A549 (cell line): ENCODE measurements at regions not wholly inside any gene's neighbourhood (a gene's known extent, or its start where the extent isn't known, plus 50 kb on each side); places are given as distances from the start of the nearest gene placed in this dataset.

Experiments used
- ATAC-seq, 2 experiments: fragments of 200-7000 bp in 1 of 2; fragments of >200 bp in 1 of 2; cut with Nextera tagmentation in 1 of 2; cut with Tn5 transposase in 1 of 2; 3 replicates each; pipeline versions ENCODE4 v1.8.0 to v1.9.1; 2018 to 2020; ENCODE audit warnings: mild to moderate bottlenecking in 1 of 2, moderate library complexity in 1 of 2
- CTCF ChIA-PET: fragments of 300-600 bp; sonication (Branson Sonifier 250); formaldehyde crosslinking; extraction: SDS; loops from one replicate; lab custom pipeline; 2021; ENCODE audit warnings: antibody characterized with exemption, inconsistent platforms; lab: Yijun Ruan, JAX
- POLR2A ChIA-PET: fragments of 350-600 bp; formaldehyde crosslinking; extraction: SDS; loops from one replicate; lab custom pipeline; 2021; ENCODE audit warnings: antibody characterized with exemption, inconsistent platforms; lab: Yijun Ruan, JAX
- DNase-seq, 2 experiments: peaks; one replicate each; pipeline versions ENCODE4 v3.0.0 to v3.0.0-alpha.2; 2011 to 2016; ENCODE audit warnings: low read depth in 1 of 2, low spot score in 1 of 2
- FAIRE-seq: peaks from 2 replicates; lab custom pipeline; 2011; peaks lifted over from hg19 to GRCh38; lab: Jason Lieb, UNC
- H3K27ac ChIP-seq, 2 experiments: fragments of >200 bp; sonication (Bioruptor Twin); formaldehyde crosslinking; 3 replicates each; pipeline ENCODE4 v1.5.1; 2016 to 2017
- H3K4me1 ChIP-seq: fragments of >200 bp; sonication (Bioruptor Twin); formaldehyde crosslinking; 3 replicates; pipeline ENCODE4 v1.6.1; 2016
- H3K4me2 ChIP-seq: fragments of >200 bp; sonication (Bioruptor Twin); formaldehyde crosslinking; 3 replicates; pipeline ENCODE4 v1.6.1; 2016
- H3K4me3 ChIP-seq: fragments of >200 bp; sonication (Bioruptor Twin); formaldehyde crosslinking; 3 replicates; pipeline ENCODE4 v1.5.1; 2016
- H3K9me3 ChIP-seq: fragments of >200 bp; sonication (Bioruptor Twin); formaldehyde crosslinking; 3 replicates; pipeline ENCODE4 v1.6.1; 2016
- CBX2 ChIP-seq: fragments of 200-600 bp; sonication (generic); IDR thresholded peaks from 2 replicates; pipeline ENCODE4 v1.6.1; 2016; ENCODE audit warnings: low read depth, mild to moderate bottlenecking, borderline replicate concordance
- CBX8 ChIP-seq: fragments of 200-600 bp; sonication (generic); IDR thresholded peaks from 2 replicates; pipeline ENCODE4 v1.6.1; 2016
- CHD2 ChIP-seq: fragments of 150-350 bp; IDR thresholded peaks from 2 replicates; pipeline ENCODE4 v1.6.1; 2014; ENCODE audit warnings: low read length; ENCODE audit not compliant: partially characterized antibody
- CTCF ChIP-seq: fragments of >200 bp; sonication (Bioruptor Twin); formaldehyde crosslinking; IDR thresholded peaks from 3 replicates; pipeline ENCODE4 v1.5.1; 2016
- EHF ChIP-seq: fragments of 250-450 bp; sonication (Bioruptor Pico); IDR thresholded peaks from 2 replicates; pipeline ENCODE4 v1.5.0; 2020; ENCODE audit warnings: mild to moderate bottlenecking
- EHMT2 ChIP-seq: fragments of 200-600 bp; sonication (generic); IDR thresholded peaks from 2 replicates; pipeline ENCODE4 v1.6.1; 2016; ENCODE audit warnings: antibody characterized with exemption, low read depth, mild to moderate bottlenecking, moderate library complexity
- ELK1 ChIP-seq: fragments of 150-350 bp; IDR thresholded peaks from 2 replicates; pipeline ENCODE4 v1.6.1; 2014; ENCODE audit warnings: low read depth, mild to moderate bottlenecking, low read length
- ESRRA ChIP-seq: fragments of 150-350 bp; IDR thresholded peaks from 2 replicates; pipeline ENCODE4 v1.6.1; 2014; ENCODE audit warnings: mild to moderate bottlenecking, low read length, borderline replicate concordance
- FOSB ChIP-seq: fragments of 250-450 bp; sonication (Bioruptor Pico); IDR thresholded peaks from 2 replicates; pipeline ENCODE4 v1.5.0; 2020; ENCODE audit warnings: mild to moderate bottlenecking, moderate library complexity
- FOSL2 ChIP-seq, 2 experiments: fragments of 450-650 bp in 1 of 2; fragments of >200 bp in 1 of 2; sonication (Bioruptor Twin) in 1 of 2; formaldehyde crosslinking; IDR thresholded peaks; 2 replicates each; pipeline versions ENCODE4 v1.5.0 to v1.6.1; 2016 to 2020; ENCODE audit warnings: mild to moderate bottlenecking in 1 of 2, moderate library complexity in 1 of 2
- FOXS1 ChIP-seq: fragments of 250-450 bp; sonication (Bioruptor Pico); IDR thresholded peaks from 2 replicates; pipeline ENCODE4 v1.5.0; 2020; ENCODE audit warnings: mild to moderate bottlenecking, moderate library complexity
- HDAC2 ChIP-seq: fragments of 200-600 bp; sonication (generic); IDR thresholded peaks from 2 replicates; pipeline ENCODE4 v1.6.1; 2016
- JUN ChIP-seq, 2 experiments: fragments of >200 bp; sonication (Bioruptor Twin); formaldehyde crosslinking; IDR thresholded peaks; 2 replicates in 1 of 2; 3 replicates in 1 of 2; pipeline ENCODE4 v1.6.1; 2016 to 2017
- JUNB ChIP-seq: fragments of >200 bp; sonication (Bioruptor Twin); formaldehyde crosslinking; IDR thresholded peaks from 2 replicates; pipeline ENCODE4 v1.6.1; 2016
- MAFK ChIP-seq: fragments of 450-650 bp; IDR thresholded peaks from 2 replicates; pipeline ENCODE4 v1.6.1; 2014; ENCODE audit not compliant: partially characterized antibody
- MAZ ChIP-seq: fragments of 150-350 bp; IDR thresholded peaks from 2 replicates; pipeline ENCODE4 v1.6.1; 2014; ENCODE audit warnings: antibody characterized with exemption, low read depth, low read length, borderline replicate concordance
- NR3C1 ChIP-seq: fragments of >200 bp; sonication (Bioruptor Twin); formaldehyde crosslinking; IDR thresholded peaks from 3 replicates; pipeline ENCODE4 v1.6.1; 2017
- PBX3 ChIP-seq: IDR thresholded peaks from 2 replicates; pipeline ENCODE4 v1.6.1; 2012
- PHF8 ChIP-seq: fragments of 200-600 bp; sonication (generic); IDR thresholded peaks from 2 replicates; pipeline ENCODE4 v1.6.1; 2016; ENCODE audit warnings: low read depth, mild to moderate bottlenecking, antibody characterized with exemption, moderate library complexity, borderline replicate concordance
- POLR2A ChIP-seq: IDR thresholded peaks from 2 replicates; pipeline ENCODE4 v1.6.1; 2012; ENCODE audit warnings: mild to moderate bottlenecking, low read length
- RNF2 ChIP-seq: fragments of 200-600 bp; sonication (generic); IDR thresholded peaks from 2 replicates; pipeline ENCODE4 v1.6.1; 2016; ENCODE audit warnings: low read depth, mild to moderate bottlenecking, antibody characterized with exemption, moderate library complexity, borderline replicate concordance
- SREBF2 ChIP-seq: fragments of 450-650 bp; IDR thresholded peaks from 2 replicates; pipeline ENCODE4 v1.6.1; 2014; ENCODE audit warnings: mild to moderate bottlenecking, moderate library complexity
- TFCP2L1 ChIP-seq: fragments of 250-450 bp; sonication (Bioruptor Pico); IDR thresholded peaks from 2 replicates; pipeline ENCODE4 v1.5.0; 2021; ENCODE audit warnings: mild to moderate bottlenecking
- TP53 ChIP-seq: fragments of 250-450 bp; sonication (Bioruptor Pico); IDR thresholded peaks from 2 replicates; pipeline ENCODE4 v1.5.0; 2021; ENCODE audit warnings: mild to moderate bottlenecking, moderate library complexity
- ZC3H11A ChIP-seq: fragments of 450-650 bp; IDR thresholded peaks from 2 replicates; pipeline ENCODE4 v1.6.1; 2014; ENCODE audit warnings: antibody characterized with exemption, mild to moderate bottlenecking
- ZSCAN20 ChIP-seq: fragments of 250-450 bp; sonication (Bioruptor Pico); IDR thresholded peaks from 2 replicates; pipeline ENCODE4 v1.8.0; 2022; ENCODE audit warnings: mild to moderate bottlenecking, moderate library complexity
- WGBS: methylation state at CpG from one replicate; pipeline ENCODE4 v1.1.6; 2017; ENCODE audit errors: missing lambda C conversion rate; 5-methylcytosine and 5-hydroxymethylcytosine counted together
- TF ChIP-seq, protein P1 (sequence below): fragments of >200 bp; sonication (Bioruptor Twin); formaldehyde crosslinking; IDR thresholded peaks from 2 replicates; pipeline ENCODE4 v1.6.1; 2016

- DNase-seq (no peak), ATAC-seq (no peak), FAIRE-seq (no peak)
- no peak for TF ChIP-seq MAFK
- no peak for TF ChIP-seq ZC3H11A
- TF ChIP-seq CBX8: no peak
- no peak for TF ChIP-seq JUNB
- TF ChIP-seq TP53: no peak
- ChIA-PET CTCF (no interaction called here), POLR2A (no interaction called here)
- WGBS: 14% methylated on average over 7 of the region's 7 CpGs
- Histone ChIP-seq H3K4me1 (no peaks in the 10 kb centered on the region), H3K9me3 (no peaks in the 10 kb centered on the region), H3K4me3 (no peak overlapping the region), H3K27ac (no peak overlapping the region), H3K4me2 (no peak overlapping the region)
Measured at GRCh38 chr10:128875956-128876736, 590.9 kb upstream of the MGMT start.

GRCh38 chr10:128877141-128877540 is 589.9 kb upstream of the MGMT start:
- ATAC-seq (no peak), FAIRE-seq (no peak), DNase-seq (no peak)
- no peak overlapping the region for H3K27ac ChIP-seq
- no peaks in the 10 kb centered on the region for H3K9me3 ChIP-seq
- TF ChIP-seq ESRRA: no peak
- TF ChIP-seq EHF: no peak
- TF ChIP-seq JUNB: no peak
- no peak for TF ChIP-seq POLR2A
- TF ChIP-seq FOSL2 (IDR thresholded peaks at IDR 0.05): no peak
- TF ChIP-seq FOSL2 (CRISPR knock-in tag; IDR thresholded peaks at IDR 0.05): no peak
- no peak for TF ChIP-seq HDAC2
- TF ChIP-seq JUN (IDR thresholded peaks at IDR 0.05): no peak
- no peak for TF ChIP-seq ELK1
- TF ChIP-seq FOXS1 (CRISPR knock-in tag): no peak
- TF ChIP-seq NR3C1: no peak
- TF ChIP-seq MAZ: no peak
- TF ChIP-seq ZSCAN20: no peak
- no peaks in the 10 kb centered on the region for H3K4me1 ChIP-seq
- H3K4me3 ChIP-seq: no peak overlapping the region
- WGBS: 3% methylated on average over 10 of the region's 10 CpGs
- ChIA-PET POLR2A (no interaction called here), CTCF (no interaction called here)
- H3K4me2 ChIP-seq: no peak overlapping the region

DNA sequence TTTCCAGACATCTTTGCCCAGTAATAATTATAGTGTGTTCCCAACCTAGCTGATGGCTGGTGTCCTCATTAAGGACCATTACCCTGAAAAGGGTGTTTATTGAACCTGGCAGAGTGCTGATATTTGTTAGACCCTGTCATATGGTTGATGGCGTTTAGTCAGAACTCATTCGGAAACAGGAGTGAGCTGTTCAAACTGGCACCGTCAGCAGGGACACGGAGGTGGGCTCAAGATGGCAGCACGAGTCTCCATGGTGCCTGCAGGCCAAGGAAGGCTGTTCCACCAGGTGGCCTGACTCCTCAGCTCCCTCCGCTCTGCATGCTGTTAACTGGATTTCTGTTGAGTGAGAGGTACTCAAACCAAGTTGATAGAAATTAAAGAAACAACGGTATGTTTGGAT is 589.1 kb upstream of the MGMT start:
- CTCF ChIA-PET: interaction anchor here (0.7 kb wide), 1 partner anchor 561 kb away, joined by 3 read pairs; no protein-coding TSS in a partner anchor
- TF ChIP-seq CTCF (no peak), TFCP2L1 (CRISPR knock-in tag) (no peak), RNF2 (no peak), EHMT2 (no peak), FOXS1 (CRISPR knock-in tag) (no peak), PHF8 (no peak), CHD2 (no peak), SREBF2 (no peak), FOSB (CRISPR knock-in tag) (no peak), JUN (IDR thresholded peaks at IDR 0.05) (no peak), PBX3 (no peak), CBX2 (no peak)
- TF ChIP-seq, protein P1, sequence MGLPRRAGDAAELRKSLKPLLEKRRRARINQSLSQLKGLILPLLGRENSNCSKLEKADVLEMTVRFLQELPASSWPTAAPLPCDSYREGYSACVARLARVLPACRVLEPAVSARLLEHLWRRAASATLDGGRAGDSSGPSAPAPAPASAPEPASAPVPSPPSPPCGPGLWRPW: no peak
- DNase-seq (no peak), FAIRE-seq (no peak), ATAC-seq (no peak)
- H3K4me2 ChIP-seq: no peak overlapping the region
- WGBS: 14% methylated on average over 7 of the region's 7 CpGs
- no peaks in the 10 kb centered on the region for H3K9me3 ChIP-seq
- POLR2A ChIA-PET: no interaction called here
- H3K27ac ChIP-seq: no peak overlapping the region
- H3K4me1 ChIP-seq: no peaks in the 10 kb centered on the region
- no peak overlapping the region for H3K4me3 ChIP-seq
